IPS-18c (cell line): ENCODE measurements at regions not wholly inside any gene's neighbourhood (a gene's known extent, or its start where the extent isn't known, plus 50 kb on each side); places are given as distances from the start of the nearest gene placed in this dataset.
"Not testable (repeated sequence)": the region's sequence is repeated elsewhere in the genome, so short reads cannot be mapped to it uniquely, and the experiment has no call there.

Experiments
- H3K4me3 ChIP-seq: 2 replicates; pipeline ENCODE4 v1.7.0; 2013; ENCODE audit warnings: low read depth, mild to moderate bottlenecking, low read length, moderate library complexity; ENCODE audit not compliant: insufficient read depth
- H3K9me3 ChIP-seq: one replicate; pipeline ENCODE4 v1.6.1; 2013; ENCODE audit warnings: mild to moderate bottlenecking, low read length, moderate library complexity; ENCODE audit not compliant: control insufficient read depth, insufficient read depth

DNA sequence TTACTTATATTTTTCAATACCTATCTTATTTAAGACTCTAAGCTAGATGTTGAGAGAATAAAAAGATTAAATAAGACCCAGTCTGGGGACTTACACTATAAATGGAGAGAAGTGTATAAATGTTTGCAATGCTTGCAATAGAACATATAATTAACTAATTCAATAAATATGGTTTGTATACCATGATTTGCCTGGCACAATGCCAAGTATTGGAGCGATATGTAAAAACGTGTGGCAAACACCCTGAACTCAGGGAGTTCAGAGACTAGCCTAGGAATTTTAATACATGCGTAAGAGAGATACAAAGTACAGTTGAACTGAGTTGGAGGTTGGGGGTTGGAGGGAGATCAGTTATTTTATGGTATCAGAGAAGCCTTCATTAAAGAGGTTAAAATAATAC lies 251.8 kb upstream of the DDX18 start:
- Histone ChIP-seq H3K4me3 (no peak overlapping the region), H3K9me3 (no peaks in the 10 kb centered on the region)

DNA sequence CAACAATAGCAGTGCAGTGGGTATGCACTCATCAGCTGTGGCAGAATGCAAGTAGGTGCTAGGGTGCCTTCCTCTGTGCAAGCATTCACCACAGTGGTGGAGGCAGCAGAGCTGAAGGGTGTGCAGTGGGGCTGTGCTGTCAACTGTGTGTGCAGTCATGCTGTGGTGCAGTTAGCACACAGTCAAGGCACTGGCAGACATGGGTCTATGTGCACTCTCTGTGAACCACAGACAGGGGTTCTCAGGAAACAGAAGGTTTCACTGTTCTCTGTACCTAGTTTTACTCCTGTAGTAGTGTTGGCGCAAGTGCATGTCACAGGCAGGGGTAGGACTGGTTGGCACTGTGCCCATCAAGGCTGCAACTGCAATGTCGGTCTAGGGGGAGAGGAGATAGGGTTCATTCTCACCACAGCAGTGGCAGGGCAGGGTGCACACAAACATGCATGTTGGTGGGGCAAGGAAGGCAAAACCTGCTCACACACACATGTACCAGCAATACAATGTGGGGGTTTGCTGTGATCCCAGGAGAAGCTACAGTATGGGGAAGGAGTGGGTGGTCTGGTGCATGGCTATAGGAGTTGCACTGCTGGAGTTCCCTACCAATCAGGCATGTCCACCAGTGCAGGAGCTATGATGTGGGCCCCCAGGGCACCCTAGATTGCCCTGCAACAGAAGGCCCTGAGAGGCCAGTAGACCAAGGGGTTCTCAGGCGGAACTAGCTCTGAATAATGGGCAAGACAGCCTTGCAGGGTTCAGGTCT lies 242.7 kb upstream of the DDX18 start:
- H3K9me3 ChIP-seq, result peaks cover 10% of the 10 kb centered on the region
- no peak overlapping the region for H3K4me3 ChIP-seq

DNA sequence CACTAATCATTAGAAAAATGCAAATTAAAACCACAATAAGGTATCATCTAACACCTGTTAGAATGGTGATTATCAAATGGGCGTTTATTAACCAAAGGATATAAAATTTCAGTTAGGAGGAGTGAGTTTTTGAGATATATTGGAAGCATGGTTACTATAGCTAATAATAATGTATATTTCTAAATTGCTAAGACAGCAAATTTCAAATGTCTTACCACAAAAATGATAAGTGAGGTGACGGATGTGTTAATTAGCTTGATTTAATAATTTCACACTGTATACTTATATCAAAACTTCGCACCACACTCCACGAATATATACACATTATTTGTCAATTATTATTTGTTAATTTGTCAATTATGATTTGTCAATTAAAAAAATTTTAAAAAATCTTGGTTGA lies 227.2 kb upstream of the DDX18 start:
- Histone ChIP-seq H3K9me3 (peaks cover 2% of the 10 kb centered on the region), H3K4me3 (no peak overlapping the region)

DNA sequence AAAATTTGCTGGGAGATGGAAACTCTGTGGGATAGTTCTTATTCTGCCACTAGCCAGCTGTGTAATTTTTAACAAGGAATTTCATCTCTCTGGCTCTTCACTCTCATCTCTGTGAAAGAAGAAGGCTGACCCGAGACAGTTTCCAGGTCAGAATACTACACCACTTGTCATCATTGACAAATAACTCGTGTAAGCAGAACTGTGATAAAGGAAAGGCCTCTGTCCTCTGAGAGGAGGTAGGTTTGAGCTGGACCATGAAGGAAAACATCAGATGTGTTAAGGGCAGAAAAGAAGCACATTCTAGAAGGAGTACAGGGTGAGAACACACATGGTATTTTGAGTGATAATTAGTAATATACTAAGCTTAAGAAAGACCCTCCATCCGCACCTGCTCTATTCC lies 211.4 kb upstream of the DDX18 start:
- no peak overlapping the region for H3K4me3 ChIP-seq
- no peaks in the 10 kb centered on the region for H3K9me3 ChIP-seq

DNA sequence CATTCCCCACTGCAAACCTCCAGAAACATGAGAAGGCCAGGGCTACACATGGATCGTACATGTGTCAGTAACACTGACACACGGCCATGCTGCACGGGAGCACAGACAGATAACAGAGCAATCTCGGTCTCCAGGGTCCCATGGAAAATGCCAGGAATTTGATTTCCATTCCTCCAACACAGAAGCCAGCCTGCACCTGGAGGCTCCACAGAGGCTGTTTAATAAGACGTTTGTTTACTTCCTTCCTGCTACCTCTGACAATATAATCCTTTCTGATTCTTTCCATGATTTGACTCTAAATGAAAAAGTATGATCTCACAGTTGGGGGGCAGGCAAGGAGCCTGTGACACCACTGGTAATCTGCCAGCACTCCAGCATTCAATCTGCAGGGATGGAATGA lies 210.9 kb upstream of the DDX18 start:
- H3K4me3 ChIP-seq, result no peak overlapping the region
- H3K9me3 ChIP-seq, result no peaks in the 10 kb centered on the region

DNA sequence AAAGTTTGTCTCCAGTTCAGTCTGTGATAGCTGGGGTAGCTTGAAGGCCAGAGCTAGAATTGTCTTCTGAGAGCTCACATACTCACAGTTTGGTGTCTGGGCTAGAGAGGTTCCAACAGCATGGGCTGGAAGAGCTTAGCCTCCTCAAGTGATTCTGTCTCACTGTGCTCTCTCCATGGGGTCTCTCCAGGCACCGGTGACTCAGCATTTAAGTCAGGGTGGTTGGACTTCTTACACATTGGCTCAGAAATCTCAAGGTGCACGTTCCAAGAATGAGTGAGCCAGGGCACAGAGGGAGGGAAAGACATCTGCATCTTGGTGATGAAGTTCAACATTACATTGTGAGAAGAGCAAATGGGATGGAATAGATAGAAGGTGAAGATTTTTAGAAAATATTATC lies 207.3 kb upstream of the DDX18 start:
- H3K9me3 ChIP-seq, result no peaks in the 10 kb centered on the region
- H3K4me3 ChIP-seq, result no peak overlapping the region

DNA sequence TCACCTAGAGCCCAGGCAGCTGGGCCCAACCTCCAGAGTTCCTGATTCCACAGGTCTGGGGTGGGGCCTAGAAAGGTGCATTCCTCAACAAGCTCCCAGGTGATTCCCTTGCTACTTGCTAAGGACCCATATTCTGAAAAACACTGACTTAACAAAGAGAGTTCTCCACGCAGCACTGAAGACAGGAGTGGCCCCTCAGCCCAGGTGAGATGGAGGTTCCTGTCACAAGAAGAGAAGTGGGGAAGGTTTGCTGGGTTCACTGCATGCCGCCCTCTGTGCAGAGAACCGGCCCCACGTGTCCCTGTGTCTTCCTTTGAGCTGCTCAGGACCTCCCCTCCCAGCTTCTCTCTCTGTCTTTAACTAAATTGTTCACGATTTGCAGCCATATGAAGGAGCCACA lies 201.4 kb upstream of the DDX18 start:
- H3K4me3 ChIP-seq, result no peak overlapping the region
- H3K9me3 ChIP-seq, result no peaks in the 10 kb centered on the region

DNA sequence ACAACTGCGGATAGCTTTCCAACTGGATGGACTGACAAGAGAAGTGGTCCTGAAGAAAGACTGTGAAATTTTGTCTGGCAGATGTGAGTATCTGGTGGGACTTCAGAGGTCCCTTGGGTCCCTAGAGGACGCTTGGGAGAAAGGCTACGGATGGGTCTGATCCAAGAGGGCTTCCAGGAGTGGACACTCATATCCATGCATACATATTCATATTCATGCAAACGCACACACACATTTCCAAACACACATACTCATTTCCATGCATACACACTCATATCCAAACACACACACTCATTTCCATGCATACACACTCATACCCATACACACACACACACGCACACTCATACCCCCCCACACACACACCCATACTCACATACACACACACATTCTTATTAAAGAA lies 200.2 kb upstream of the DDX18 start:
- H3K9me3 ChIP-seq, result no peaks in the 10 kb centered on the region
- no peak overlapping the region for H3K4me3 ChIP-seq

DNA sequence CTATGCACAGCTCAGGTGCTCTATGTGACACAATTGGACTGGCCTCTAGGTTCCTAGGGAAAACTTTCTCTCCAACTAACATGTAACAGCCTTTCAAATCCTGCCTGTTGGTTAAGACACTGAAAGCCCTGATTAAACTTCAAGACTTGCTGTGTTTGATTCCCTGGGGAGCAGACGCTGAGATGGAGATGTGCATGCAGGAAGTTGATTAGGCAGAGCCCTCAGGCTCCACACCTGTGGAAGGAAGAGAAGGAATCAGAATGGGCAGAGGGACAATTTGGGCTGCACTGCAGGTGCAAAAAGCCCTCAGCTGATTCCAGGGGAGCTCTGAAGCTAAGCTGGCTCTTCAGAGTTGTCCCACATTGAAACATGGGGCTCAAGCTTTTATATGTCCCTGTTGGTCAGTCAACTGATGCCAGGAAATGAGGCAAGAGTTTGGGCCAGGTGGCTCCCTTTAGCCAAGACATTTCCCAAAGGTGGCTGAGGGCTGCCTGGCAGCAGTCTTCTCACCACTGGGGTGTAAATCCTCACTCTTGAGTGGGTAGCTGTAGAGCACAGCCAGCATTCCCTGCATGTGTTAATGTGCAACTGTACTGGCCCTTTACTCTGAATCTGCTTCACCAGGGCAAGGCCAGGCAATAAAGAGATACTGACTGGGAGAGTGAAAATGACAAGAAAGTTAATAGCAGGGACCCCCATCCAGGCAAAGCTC lies 199.5 kb upstream of the DDX18 start:
- no peak overlapping the region; the same call in 1 of the 2 replicates for H3K4me3 ChIP-seq

DNA sequence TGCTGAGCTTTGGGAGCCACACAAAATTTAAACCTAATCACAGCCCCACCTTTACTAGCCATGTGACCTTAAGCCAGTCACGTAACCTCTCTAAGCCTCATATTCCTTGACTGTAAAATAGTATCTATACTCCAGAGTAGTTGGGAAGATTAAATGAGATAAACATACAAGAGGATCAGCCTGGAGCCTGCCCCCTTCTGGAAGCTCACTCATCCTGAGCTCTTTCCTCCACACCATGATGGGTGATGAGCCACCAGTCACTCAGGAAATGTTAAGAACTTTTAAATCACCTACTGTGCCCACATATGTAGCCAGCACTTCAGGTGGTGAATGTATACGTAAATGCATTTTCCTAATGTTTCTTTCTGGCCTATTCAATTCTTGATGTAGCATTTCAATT lies 195.9 kb upstream of the DDX18 start:
- Histone ChIP-seq H3K9me3 (no peaks in the 10 kb centered on the region), H3K4me3 (no peak overlapping the region)

More for the DNA sequence above, 199.5 kb upstream of the DDX18 start:
- H3K9me3 ChIP-seq, result no peaks in the 10 kb centered on the region

DNA sequence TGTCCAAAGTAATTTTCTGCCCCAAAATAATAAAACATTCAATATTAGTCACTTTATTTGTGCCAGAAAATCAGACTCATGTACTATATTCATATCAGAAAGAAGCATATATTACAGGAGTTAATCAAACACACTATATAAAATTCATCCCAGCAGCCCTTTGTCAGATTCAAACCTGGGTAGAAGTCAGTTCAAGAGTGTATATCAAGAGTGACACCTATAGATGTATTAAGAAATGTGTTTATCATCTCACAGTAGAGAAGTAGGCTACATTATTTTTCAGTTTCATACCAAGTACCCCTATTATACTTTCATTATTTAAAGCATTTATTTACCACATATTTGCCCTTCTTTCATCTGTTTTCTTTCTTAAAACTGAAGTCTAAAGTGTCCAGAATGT lies 193.2 kb upstream of the DDX18 start:
- H3K4me3 ChIP-seq, result no peak overlapping the region
- H3K9me3 ChIP-seq, result no peaks in the 10 kb centered on the region

DNA sequence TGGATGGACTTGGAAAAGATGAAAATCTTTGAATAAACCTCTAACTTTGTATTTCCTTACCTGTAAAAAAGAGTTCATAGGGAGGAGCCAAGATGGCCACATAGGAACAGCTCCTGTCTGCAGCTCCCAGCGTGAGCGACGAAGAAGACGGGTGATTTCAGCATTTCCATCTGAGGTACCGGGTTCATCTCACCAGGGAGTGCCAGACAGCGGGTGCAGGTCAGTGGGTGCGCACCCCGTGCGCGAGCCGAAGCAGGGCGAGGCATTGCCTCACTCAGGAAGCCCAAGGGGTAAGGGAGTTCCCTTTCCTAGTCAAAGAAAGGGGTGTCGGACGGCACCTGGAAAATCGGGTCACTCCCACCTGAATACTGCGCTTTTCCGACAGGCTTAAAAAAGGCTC lies 191.3 kb upstream of the DDX18 start:
- H3K9me3 ChIP-seq, result not testable (repeated sequence)
- H3K4me3 ChIP-seq, result peak overlapping the region; percentile 49; the same call in 1 of the 2 replicates

DNA sequence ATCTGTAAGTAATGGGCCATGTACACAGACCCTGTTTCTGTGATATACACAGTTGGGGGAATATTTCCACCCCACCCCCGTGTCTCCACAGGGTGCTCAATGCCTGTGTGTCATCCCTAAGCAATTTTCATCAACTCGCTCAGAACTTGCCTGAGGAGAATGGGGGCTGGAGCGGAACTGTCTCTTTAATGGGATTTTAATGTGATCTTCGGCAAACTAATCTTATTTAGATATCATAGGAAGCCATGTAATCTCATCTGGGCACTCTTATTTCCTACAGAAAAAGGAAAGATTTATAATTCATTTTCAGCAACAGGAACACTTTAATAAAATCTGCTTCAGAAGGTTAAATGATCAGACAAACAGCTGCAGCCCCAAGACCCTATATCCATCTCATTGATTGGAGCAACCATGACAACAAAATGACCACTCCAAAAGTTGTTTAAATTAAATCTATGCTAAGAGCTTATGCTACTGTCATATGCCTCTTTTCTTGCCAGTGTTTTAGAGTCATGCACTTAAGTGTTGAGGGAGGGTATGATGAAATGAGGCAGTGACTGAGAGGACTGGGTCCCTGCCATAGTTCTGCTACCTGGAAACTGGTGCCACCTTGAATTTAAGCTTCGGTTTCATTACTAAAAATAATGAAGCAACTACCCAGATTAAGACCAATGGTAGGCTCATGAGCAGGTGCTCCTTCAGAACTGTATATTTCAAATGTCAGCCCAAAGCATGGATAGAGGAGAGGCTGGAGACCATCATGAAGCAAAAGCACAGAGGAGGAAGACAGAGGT lies 183.1 kb upstream of the DDX18 start:
- no peaks in the 10 kb centered on the region for H3K9me3 ChIP-seq

DNA sequence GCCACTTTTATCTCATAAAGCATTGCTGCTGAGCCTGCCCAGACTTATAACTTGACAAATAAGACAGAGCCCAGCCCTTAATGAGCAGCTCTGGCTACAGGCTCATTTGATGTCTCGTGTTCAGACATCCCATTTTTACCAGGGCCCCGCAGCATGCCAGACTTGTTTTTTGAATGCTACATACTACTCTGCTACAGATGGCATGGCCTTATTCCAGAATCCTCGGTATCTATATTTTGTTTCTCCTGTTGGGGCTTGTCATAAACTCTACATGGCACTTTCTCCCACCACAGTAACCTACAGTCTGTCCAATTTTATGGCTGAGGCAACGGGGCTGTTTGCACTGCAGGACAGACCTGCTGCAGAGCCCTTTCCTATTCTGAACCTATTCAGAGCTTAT lies 179.0 kb upstream of the DDX18 start:
- Histone ChIP-seq H3K9me3 (peaks cover 2% of the 10 kb centered on the region), H3K4me3 (no peak overlapping the region)

More for the DNA sequence above, 183.1 kb upstream of the DDX18 start:
- H3K4me3 ChIP-seq, result no peak overlapping the region

DNA sequence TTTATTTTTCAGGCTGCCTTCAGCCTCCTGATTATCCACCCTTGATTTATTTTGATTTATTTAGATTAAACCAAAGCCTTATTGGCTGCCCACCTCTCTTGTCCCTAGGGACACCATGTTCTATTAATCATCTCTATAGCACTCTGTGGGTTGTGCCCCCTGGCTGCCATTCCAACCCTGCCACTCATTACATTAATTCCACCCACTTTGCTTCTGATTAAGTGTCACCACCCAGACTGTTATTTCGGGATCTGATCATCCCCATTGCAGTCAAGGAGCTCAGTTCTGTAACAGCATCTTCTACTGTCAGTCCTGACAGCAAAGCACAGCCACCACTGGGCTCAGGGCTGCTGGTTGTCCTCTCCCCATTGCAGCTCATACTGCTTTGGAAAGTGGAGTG lies 175.1 kb upstream of the DDX18 start:
- H3K9me3 ChIP-seq, result peaks cover 2% of the 10 kb centered on the region
- H3K4me3 ChIP-seq, result no peak overlapping the region

DNA sequence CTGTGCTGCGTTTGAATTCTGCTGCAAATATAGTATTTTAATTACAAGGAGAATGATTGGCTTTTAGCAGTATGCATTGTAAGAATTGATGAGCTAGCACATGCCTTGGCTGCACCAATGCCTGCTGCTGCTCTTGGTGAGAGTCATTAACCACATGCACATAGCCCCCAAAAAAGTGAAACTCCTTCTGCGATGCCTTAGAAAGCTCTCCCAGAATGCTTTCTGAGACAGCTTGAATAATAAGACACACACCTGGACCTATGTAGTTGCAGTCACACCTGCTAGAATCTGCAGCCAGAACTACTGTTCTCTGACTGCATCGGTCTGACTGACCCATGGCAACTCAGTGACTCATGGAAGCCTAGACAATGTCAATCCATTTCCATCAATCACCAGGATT lies 170.1 kb upstream of the DDX18 start:
- Histone ChIP-seq H3K9me3 (no peaks in the 10 kb centered on the region), H3K4me3 (no peak overlapping the region)

DNA sequence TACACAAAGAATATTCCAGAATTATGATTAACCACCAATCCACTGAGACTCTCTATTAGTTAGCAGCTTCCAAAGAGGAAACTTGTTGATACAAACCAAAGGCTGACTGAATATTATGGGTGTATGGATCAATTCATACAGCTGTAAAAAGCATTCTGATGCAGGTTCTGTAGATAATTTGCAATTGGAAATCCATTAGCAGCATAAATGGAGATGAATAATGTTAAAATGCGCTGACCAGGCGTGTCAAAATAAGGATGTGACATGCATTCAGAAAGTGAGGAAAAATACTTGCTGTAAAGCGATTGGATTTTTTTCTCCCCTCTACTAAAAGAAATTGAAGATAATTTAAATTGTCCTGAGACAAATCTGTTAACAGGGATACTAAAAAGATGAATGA lies 169.0 kb upstream of the DDX18 start:
- H3K4me3 ChIP-seq, result no peak overlapping the region
- H3K9me3 ChIP-seq, result no peaks in the 10 kb centered on the region

DNA sequence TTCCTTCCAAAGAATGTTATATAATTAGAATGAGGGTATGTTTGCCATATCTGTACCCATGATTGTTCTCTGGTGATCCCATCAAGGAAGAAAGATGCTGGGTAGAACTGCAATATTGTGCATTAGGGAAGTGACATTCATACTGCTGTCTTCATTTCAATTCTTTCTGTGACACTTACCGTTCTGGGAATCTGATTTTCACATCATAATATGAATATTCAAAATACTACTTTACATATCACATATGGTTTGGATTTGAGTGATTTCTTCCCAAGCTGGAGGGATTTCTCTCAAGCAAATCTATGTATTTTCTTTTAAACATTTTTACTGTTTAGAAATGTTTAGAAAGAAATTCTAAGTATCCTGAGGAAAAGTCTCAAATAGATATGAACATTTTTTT lies 168.4 kb upstream of the DDX18 start:
- no peak overlapping the region for H3K4me3 ChIP-seq

More for the DNA sequence above, 168.4 kb upstream of the DDX18 start:
- no peaks in the 10 kb centered on the region for H3K9me3 ChIP-seq
